ENCODE measurements at regions not wholly inside any gene's neighbourhood (a gene's known extent, or its start where the extent isn't known, plus 50 kb on each side); places are given as distances from the start of the nearest gene placed in this dataset.
"Not testable (repeated sequence)": the region's sequence is repeated elsewhere in the genome, so short reads cannot be mapped to it uniquely, and the experiment has no call there.

DNA sequence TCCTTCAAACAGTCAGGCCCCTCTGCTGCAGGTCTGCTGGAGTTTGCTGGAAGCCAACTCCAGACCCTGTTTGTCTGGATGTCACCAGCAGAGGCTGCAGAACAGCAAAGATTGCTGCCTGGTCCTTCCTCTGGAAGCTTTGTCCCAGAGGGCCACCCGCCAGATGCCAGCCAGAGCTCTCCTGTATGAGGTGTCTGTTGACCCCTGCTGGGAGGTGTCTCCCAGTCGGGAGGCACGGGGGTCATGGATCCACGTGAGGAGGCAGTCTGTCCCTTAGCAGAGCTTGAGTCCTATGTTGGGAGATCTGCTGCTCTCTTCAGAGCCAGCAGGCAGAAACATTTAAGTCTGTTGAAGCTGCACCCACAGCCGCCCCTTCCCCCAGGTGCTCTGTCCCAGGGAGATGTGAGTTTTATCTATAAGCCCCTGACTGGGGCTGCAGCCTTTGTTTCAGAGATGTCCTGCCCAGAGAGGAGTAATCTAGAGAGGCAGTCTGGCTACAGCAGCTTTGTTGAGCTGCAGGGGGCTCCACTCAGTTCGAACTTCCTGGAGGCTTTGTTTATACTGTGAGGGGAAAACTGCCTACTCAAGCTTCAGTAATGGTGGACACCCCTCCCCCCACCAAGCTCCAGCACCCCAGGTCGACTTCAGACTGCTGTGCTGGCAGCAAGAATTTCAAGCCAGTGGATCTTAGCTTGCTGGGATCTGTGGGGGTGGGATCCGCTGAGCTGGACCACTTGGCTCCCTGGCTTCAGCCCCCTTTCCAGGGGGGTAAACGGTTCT, 72.1 kb downstream of the OGFRL1 start:
- H3K9me3 ChIP-seq (replicated peaks) = peaks cover 20% of the 10 kb centered on the region
- H3K36me3 ChIP-seq = peaks cover 23% of the 10 kb centered on the region
- H3K27me3 ChIP-seq (ENCODE audit: low read depth); H3K4me3 ChIP-seq; DNase-seq; intact Hi-C loops (cut with micrococcal nuclease); H3K27ac ChIP-seq (replicated peaks): not testable (repeated sequence)
- H3K4me1 ChIP-seq = peaks cover 11% of the 10 kb centered on the region

DNA sequence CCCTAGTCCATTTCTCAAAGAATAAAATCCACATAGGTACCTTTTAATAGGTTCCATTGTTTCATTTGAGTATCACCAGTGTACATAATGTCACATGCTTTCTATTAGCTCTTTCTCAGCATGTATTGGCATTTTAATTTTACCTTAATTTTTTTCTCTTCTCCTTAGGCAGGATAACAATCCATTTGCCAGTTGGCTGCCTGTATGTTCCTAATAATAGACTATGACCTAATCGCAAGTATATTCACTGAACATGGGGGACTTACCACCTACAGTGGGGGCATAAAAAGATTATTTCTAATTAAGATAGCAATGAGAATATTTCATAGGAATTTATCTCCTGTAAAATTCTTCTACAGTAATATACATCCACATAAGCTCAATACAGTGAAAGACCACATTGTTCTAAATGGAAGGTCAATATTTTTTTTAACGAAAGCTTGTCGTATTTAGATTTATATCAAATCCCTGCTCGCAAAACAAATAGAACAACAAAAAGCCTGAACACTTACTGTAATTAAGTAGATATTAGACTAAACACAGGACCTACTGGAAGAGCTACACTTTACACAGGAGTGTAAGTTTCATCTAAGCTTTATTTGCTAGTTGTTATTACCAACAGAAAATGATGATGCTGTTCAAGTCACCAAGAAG, 76.4 kb downstream of the OGFRL1 start:
- TF ChIP-seq, protein P1, sequence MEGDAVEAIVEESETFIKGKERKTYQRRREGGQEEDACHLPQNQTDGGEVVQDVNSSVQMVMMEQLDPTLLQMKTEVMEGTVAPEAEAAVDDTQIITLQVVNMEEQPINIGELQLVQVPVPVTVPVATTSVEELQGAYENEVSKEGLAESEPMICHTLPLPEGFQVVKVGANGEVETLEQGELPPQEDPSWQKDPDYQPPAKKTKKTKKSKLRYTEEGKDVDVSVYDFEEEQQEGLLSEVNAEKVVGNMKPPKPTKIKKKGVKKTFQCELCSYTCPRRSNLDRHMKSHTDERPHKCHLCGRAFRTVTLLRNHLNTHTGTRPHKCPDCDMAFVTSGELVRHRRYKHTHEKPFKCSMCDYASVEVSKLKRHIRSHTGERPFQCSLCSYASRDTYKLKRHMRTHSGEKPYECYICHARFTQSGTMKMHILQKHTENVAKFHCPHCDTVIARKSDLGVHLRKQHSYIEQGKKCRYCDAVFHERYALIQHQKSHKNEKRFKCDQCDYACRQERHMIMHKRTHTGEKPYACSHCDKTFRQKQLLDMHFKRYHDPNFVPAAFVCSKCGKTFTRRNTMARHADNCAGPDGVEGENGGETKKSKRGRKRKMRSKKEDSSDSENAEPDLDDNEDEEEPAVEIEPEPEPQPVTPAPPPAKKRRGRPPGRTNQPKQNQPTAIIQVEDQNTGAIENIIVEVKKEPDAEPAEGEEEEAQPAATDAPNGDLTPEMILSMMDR (IDR thresholded peaks at IDR 0.05; ENCODE audit: borderline replicate concordance) = no peak
- Histone ChIP-seq H3K36me3 (peaks cover 23% of the 10 kb centered on the region), H3K27me3 (ENCODE audit: low read depth) (no peaks in the 10 kb centered on the region), H3K4me1 (peaks cover 44% of the 10 kb centered on the region), H3K27ac (replicated peaks) (peak overlapping the region; percentile 31), H3K4me3 (no peak overlapping the region), H3K9me3 (replicated peaks) (no peaks in the 10 kb centered on the region)
- intact Hi-C loops (cut with micrococcal nuclease) = no loop called here
- no peak for DNase-seq

DNA sequence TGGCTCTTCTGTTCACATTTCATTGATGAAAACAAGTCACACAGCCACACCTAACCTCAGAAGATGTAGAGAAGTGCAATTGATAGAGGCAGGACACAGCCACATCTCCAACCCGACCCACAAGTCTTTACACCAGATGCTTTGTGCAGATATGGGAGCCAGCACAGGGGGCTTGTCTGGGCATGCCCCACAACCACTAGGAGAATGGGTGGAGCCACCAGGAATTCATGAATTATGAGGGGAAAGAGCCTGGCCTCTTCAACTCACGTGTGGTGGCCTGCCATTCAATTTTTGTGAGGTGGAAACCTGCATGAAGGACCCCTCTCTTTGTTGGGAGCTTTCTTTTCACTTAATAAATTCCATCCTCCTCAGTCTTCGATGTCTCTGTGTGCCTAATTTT, 79.1 kb downstream of the OGFRL1 start:
- no peak overlapping the region for H3K4me3 ChIP-seq
- peak overlapping the region; percentile 34 for H3K27ac ChIP-seq (replicated peaks)
- peaks cover 44% of the 10 kb centered on the region for H3K4me1 ChIP-seq
- intact Hi-C loops (cut with micrococcal nuclease) = no loop called here
- peaks cover 21% of the 10 kb centered on the region for H3K36me3 ChIP-seq
- TF ChIP-seq, protein P1 (IDR thresholded peaks at IDR 0.05; ENCODE audit: borderline replicate concordance) = no peak
- no peaks in the 10 kb centered on the region for H3K9me3 ChIP-seq (replicated peaks)
- DNase-seq = no peak
- H3K27me3 ChIP-seq (ENCODE audit: low read depth) = no peaks in the 10 kb centered on the region

DNA sequence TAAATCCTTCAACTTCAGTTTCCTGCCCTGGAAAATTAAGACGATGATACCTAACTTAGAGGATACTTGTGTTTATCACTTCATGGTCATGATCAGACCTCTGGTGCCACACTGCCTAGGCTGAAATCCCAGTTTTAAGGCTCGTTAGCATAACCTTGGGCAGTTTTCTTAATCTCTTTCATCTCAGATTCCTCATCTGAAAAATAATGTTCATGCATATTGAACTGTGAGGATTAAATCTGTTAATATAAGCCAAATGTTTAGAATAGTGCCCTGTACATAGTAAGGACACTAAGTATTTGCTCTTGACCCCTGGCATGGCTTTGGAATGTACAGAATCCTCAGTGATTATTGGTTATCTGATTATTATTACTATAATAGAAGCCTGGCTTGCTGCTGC, 79.7 kb downstream of the OGFRL1 start:
- H3K4me1 ChIP-seq = peaks cover 44% of the 10 kb centered on the region
- intact Hi-C loops (cut with micrococcal nuclease) = no loop called here
- H3K4me3 ChIP-seq = no peak overlapping the region
- peaks cover 17% of the 10 kb centered on the region for H3K36me3 ChIP-seq
- no peak overlapping the region for H3K27ac ChIP-seq (replicated peaks)
- H3K27me3 ChIP-seq (ENCODE audit: low read depth) = no peaks in the 10 kb centered on the region
- DNase-seq = no peak
- H3K9me3 ChIP-seq (replicated peaks) = no peaks in the 10 kb centered on the region
- TF ChIP-seq, protein P1 (IDR thresholded peaks at IDR 0.05; ENCODE audit: borderline replicate concordance) = no peak

DNA sequence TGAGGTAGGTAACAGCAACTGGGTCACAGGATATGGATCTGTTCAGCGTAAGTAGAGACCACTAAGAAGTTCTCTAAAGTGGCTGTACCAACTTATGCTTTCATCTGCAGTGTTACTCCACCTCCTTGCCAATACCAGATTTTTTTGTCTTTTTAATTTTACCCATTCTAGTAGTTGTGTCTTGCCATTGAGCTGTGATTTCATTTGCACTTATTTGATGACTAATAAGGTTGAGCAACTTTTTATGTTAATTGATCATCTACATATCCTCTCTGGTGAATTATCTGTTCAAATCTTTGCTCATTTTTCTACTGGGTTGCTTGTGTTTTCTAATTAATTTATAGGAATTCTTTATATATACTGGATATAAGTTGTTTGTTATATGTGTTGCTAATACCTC, 82.9 kb downstream of the OGFRL1 start:
- H3K27ac ChIP-seq (replicated peaks) = no peak overlapping the region
- H3K36me3 ChIP-seq = peaks cover 26% of the 10 kb centered on the region
- H3K9me3 ChIP-seq (replicated peaks) = peaks cover 7% of the 10 kb centered on the region
- H3K27me3 ChIP-seq (ENCODE audit: low read depth) = no peaks in the 10 kb centered on the region
- TF ChIP-seq, protein P1 (IDR thresholded peaks at IDR 0.05; ENCODE audit: borderline replicate concordance) = no peak
- H3K4me3 ChIP-seq = no peak overlapping the region
- H3K4me1 ChIP-seq = peaks cover 40% of the 10 kb centered on the region
- no peak for DNase-seq
- intact Hi-C loops (cut with micrococcal nuclease) = no loop called here

DNA sequence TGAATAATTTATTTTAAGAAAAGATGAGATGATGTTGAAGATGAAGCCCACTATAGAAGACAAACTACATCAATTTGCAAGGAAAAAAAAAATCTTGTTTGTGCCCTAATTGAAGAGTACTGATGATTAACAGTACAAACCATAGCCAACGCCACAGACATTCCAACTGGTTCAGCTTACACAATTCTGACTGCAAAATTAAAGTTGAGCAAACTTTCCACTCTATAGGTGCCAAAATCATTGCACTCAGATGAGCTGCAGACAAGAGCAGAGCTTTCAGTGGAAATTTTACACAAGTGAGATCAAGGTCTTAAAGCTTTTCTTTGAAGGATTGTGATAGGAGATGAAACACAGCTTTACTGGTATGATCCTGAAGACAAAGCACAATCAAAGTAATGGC, 85.3 kb downstream of the OGFRL1 start:
- H3K9me3 ChIP-seq (replicated peaks) = peaks cover 7% of the 10 kb centered on the region
- peaks cover 40% of the 10 kb centered on the region for H3K4me1 ChIP-seq
- DNase-seq = no peak
- TF ChIP-seq, protein P1 (IDR thresholded peaks at IDR 0.05; ENCODE audit: borderline replicate concordance) = no peak
- no peaks in the 10 kb centered on the region for H3K27me3 ChIP-seq (ENCODE audit: low read depth)
- no peak overlapping the region for H3K4me3 ChIP-seq
- peaks cover 26% of the 10 kb centered on the region for H3K36me3 ChIP-seq
- intact Hi-C loops (cut with micrococcal nuclease) = no loop called here
- no peak overlapping the region for H3K27ac ChIP-seq (replicated peaks)
